OCI-LY7 (cell line): ENCODE measurements at regions not wholly inside any gene's neighbourhood (a gene's known extent, or its start where the extent isn't known, plus 50 kb on each side); places are given as distances from the start of the nearest gene placed in this dataset.

Experiments
- EZH2phosphoT487 ChIP-seq: fragments of 200-600 bp; sonication (generic); IDR thresholded peaks from 2 replicates; pipeline ENCODE4 v1.6.1; 2018; ENCODE audit warnings: low read depth, borderline replicate concordance, mild to moderate bottlenecking, mixed run types, antibody characterized with exemption, low read length, moderate library complexity, mixed read lengths
- TF ChIP-seq, protein P1 (sequence below): fragments of 200-600 bp; sonication (generic); conservative IDR thresholded peaks from 2 replicates; pipeline ENCODE4 v1.5.1; 2014; ENCODE audit warnings: mild to moderate bottlenecking, antibody characterized with exemption, low read length, moderate library complexity, mixed read lengths

DNA sequence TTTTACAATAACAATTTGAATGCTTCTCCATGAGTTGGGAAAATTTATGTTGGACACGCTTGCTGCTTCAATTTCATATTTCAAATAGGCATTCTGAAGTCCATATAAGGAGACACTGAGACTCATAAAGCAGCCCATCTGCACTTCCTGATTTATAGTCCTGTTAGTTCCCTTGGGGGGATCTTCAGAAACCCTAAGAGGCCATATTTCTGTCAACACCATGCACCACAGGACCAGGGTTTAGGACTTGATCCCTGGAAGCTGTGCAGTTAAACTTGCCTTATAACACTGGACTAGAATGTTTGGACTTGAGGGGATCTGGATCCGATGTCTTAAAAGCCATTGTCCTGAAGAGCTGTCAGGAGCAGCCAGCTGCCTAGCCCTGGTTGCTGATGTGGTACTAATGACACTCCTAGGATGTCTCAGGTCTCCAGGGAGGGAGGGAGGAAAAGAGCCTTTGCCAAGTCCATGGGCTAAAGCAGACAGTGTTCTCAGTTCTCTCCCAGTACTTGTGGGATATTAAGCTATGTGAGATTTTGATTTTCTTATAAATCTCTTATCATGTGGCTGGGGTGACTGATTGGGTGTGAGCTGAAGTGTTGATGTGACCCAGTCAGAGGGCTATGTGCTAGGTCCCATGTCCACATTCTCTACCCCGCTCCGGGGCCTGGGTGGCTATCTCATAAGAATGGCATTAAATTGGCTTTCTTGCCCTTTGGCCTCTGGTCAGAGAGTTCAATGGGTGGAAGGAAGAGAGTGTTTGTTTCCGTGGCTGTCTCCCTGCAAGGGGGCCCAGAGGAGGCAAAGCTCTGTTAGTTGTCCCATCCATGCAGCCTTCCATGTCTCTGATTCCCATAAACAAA, 399.8 kb downstream of the OSTF1 start:
- TF ChIP-seq, protein P1, sequence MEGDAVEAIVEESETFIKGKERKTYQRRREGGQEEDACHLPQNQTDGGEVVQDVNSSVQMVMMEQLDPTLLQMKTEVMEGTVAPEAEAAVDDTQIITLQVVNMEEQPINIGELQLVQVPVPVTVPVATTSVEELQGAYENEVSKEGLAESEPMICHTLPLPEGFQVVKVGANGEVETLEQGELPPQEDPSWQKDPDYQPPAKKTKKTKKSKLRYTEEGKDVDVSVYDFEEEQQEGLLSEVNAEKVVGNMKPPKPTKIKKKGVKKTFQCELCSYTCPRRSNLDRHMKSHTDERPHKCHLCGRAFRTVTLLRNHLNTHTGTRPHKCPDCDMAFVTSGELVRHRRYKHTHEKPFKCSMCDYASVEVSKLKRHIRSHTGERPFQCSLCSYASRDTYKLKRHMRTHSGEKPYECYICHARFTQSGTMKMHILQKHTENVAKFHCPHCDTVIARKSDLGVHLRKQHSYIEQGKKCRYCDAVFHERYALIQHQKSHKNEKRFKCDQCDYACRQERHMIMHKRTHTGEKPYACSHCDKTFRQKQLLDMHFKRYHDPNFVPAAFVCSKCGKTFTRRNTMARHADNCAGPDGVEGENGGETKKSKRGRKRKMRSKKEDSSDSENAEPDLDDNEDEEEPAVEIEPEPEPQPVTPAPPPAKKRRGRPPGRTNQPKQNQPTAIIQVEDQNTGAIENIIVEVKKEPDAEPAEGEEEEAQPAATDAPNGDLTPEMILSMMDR: no peak
- TF ChIP-seq EZH2phosphoT487: no peak
